ENCODE measurements at regions not wholly inside any gene's neighbourhood (a gene's known extent, or its start where the extent isn't known, plus 50 kb on each side); places are given as distances from the start of the nearest gene placed in this dataset.

- Histone ChIP-seq H4K8ac (ENCODE audit: low read length) (no peak overlapping the region), H3K9ac (ENCODE audit: low read length) (no peak overlapping the region), H2BK5ac (ENCODE audit: low read depth, low read length, poor library complexity, severe bottlenecking) (no peak overlapping the region), H3K23ac (ENCODE audit: low read length in 2 of 2) (no peak overlapping the region), H3K4me1 (ENCODE audit: control insufficient read depth, insufficient read depth, low read depth, low read length) (no peaks in the 10 kb centered on the region), H3K4ac (ENCODE audit: low read depth in 1 of 2, low read length in 2 of 2) (no peak overlapping the region), H3K79me1 (replicated peaks; ENCODE audit: low read length, poor library complexity, severe bottlenecking) (no peaks in the 10 kb centered on the region), H3K14ac (ENCODE audit: low read length in 2 of 2) (no peak overlapping the region), H4K91ac (ENCODE audit: low read length) (no peak overlapping the region), H3K4me2 (ENCODE audit: low read length, poor library complexity, severe bottlenecking) (no peak overlapping the region), H3K27ac (ENCODE audit: low read length, poor library complexity, severe bottlenecking) (no peak overlapping the region), H3K27me3 (ENCODE audit: control insufficient read depth in 1 of 2, insufficient read depth in 1 of 2, low read length in 2 of 2) (peaks cover 28 to 37% of the 10 kb centered on the region in 2 experiments), H2BK15ac (ENCODE audit: low read depth, poor library complexity, severe bottlenecking) (no peak overlapping the region), H2AFZ (ENCODE audit: low read depth, low read length) (no peak overlapping the region), H2BK120ac (ENCODE audit: low read depth, low read length) (no peak overlapping the region), H3K9me3 (ENCODE audit: control insufficient read depth, low read length) (no peaks in the 10 kb centered on the region), H3K36me3 (ENCODE audit: control insufficient read depth in 1 of 2, insufficient read depth in 2 of 2, low read depth in 1 of 2, low read length in 2 of 2) (no peaks in the 10 kb centered on the region), H2AK5ac (ENCODE audit: low read length, severe bottlenecking) (no peak overlapping the region), H2BK12ac (ENCODE audit: low read length in 2 of 2) (no peak overlapping the region), H3K4me3 (ENCODE audit: insufficient read depth in 1 of 2, low read depth in 1 of 2, low read length in 2 of 2) (no peak overlapping the region), H3K18ac (ENCODE audit: low read depth in 1 of 2, low read length in 2 of 2) (no peak overlapping the region)
- 83% methylated on average over 6 of the region's 6 CpGs for WGBS
- DNase-seq: no peak
Observed at GRCh38 chr21:38613686-38614085, 115.4 kb upstream of the ERG start.

- H2BK5ac ChIP-seq (ENCODE audit: low read depth, low read length, poor library complexity, severe bottlenecking): no peak overlapping the region
- WGBS: 91% methylated on average over 4 of the region's 5 CpGs
- no peak overlapping the region for H2BK12ac ChIP-seq (ENCODE audit: low read length in 2 of 2)
- no peaks in the 10 kb centered on the region for H3K36me3 ChIP-seq (ENCODE audit: control insufficient read depth in 1 of 2, insufficient read depth in 2 of 2, low read depth in 1 of 2, low read length in 2 of 2)
- H3K4me1 ChIP-seq (ENCODE audit: control insufficient read depth, insufficient read depth, low read depth, low read length): no peaks in the 10 kb centered on the region
- H3K9me3 ChIP-seq (ENCODE audit: control insufficient read depth, low read length): no peaks in the 10 kb centered on the region
- H3K23ac ChIP-seq (ENCODE audit: low read length in 2 of 2): no peak overlapping the region
- H3K9ac ChIP-seq (ENCODE audit: low read length): no peak overlapping the region
- no peak overlapping the region for H2AK5ac ChIP-seq (ENCODE audit: low read length, severe bottlenecking)
- no peak overlapping the region for H3K4ac ChIP-seq (ENCODE audit: low read depth in 1 of 2, low read length in 2 of 2)
- H3K18ac ChIP-seq (ENCODE audit: low read depth in 1 of 2, low read length in 2 of 2): no peak overlapping the region
- DNase-seq: no peak
- no peak overlapping the region for H3K4me2 ChIP-seq (ENCODE audit: low read length, poor library complexity, severe bottlenecking)
- H2AFZ ChIP-seq (ENCODE audit: low read depth, low read length): no peak overlapping the region
- no peak overlapping the region for H3K14ac ChIP-seq (ENCODE audit: low read length in 2 of 2)
- H3K27me3 ChIP-seq (ENCODE audit: control insufficient read depth in 1 of 2, insufficient read depth in 1 of 2, low read length in 2 of 2): peaks cover 27 to 37% of the 10 kb centered on the region in 2 experiments
- H2BK120ac ChIP-seq (ENCODE audit: low read depth, low read length): no peak overlapping the region
- no peak overlapping the region for H3K4me3 ChIP-seq (ENCODE audit: insufficient read depth in 1 of 2, low read depth in 1 of 2, low read length in 2 of 2)
- no peak overlapping the region for H4K91ac ChIP-seq (ENCODE audit: low read length)
- no peak overlapping the region for H3K27ac ChIP-seq (ENCODE audit: low read length, poor library complexity, severe bottlenecking)
- H4K8ac ChIP-seq (ENCODE audit: low read length): no peak overlapping the region
- no peaks in the 10 kb centered on the region for H3K79me1 ChIP-seq (replicated peaks; ENCODE audit: low read length, poor library complexity, severe bottlenecking)
- no peak overlapping the region for H2BK15ac ChIP-seq (ENCODE audit: low read depth, poor library complexity, severe bottlenecking)
Observed at GRCh38 chr21:38614558-38614957, 116.3 kb upstream of the ERG start.

GRCh38 chr21:38619480-38619879 lies 121.2 kb upstream of the ERG start:
- H3K4me2 ChIP-seq (ENCODE audit: low read length, poor library complexity, severe bottlenecking): no peak overlapping the region
- no CpG with 5 or more reads among the region's 2 CpGs for WGBS
- H2BK5ac ChIP-seq (ENCODE audit: low read depth, low read length, poor library complexity, severe bottlenecking): no peak overlapping the region
- H3K27me3 ChIP-seq (ENCODE audit: control insufficient read depth in 1 of 2, insufficient read depth in 1 of 2, low read length in 2 of 2): peaks cover 9 to 18% of the 10 kb centered on the region in 2 experiments
- H2BK15ac ChIP-seq (ENCODE audit: low read depth, poor library complexity, severe bottlenecking): no peak overlapping the region
- H3K9ac ChIP-seq (ENCODE audit: low read length): peak overlapping the region; percentile 3
- H2AFZ ChIP-seq (ENCODE audit: low read depth, low read length): no peak overlapping the region
- H2BK12ac ChIP-seq (ENCODE audit: low read length in 2 of 2): no peak overlapping the region
- no peak for DNase-seq
- no peak overlapping the region for H3K23ac ChIP-seq (ENCODE audit: low read length in 2 of 2)
- no peak overlapping the region for H2AK5ac ChIP-seq (ENCODE audit: low read length, severe bottlenecking)
- no peak overlapping the region for H4K8ac ChIP-seq (ENCODE audit: low read length)
- no peak overlapping the region for H3K14ac ChIP-seq (ENCODE audit: low read length in 2 of 2)
- H3K36me3 ChIP-seq (ENCODE audit: control insufficient read depth in 1 of 2, insufficient read depth in 2 of 2, low read depth in 1 of 2, low read length in 2 of 2): no peaks in the 10 kb centered on the region
- H3K79me1 ChIP-seq (replicated peaks; ENCODE audit: low read length, poor library complexity, severe bottlenecking): no peaks in the 10 kb centered on the region
- H3K27ac ChIP-seq (ENCODE audit: low read length, poor library complexity, severe bottlenecking): no peak overlapping the region
- no peak overlapping the region for H2BK120ac ChIP-seq (ENCODE audit: low read depth, low read length)
- no peak overlapping the region for H3K18ac ChIP-seq (ENCODE audit: low read depth in 1 of 2, low read length in 2 of 2)
- no peaks in the 10 kb centered on the region for H3K9me3 ChIP-seq (ENCODE audit: control insufficient read depth, low read length)
- peak overlapping the region in 1 of 2 experiments; percentile 20 for H3K4me3 ChIP-seq (ENCODE audit: insufficient read depth in 1 of 2, low read depth in 1 of 2, low read length in 2 of 2)
- peaks cover 5% of the 10 kb centered on the region for H3K4me1 ChIP-seq (ENCODE audit: control insufficient read depth, insufficient read depth, low read depth, low read length)
- no peak overlapping the region for H3K4ac ChIP-seq (ENCODE audit: low read depth in 1 of 2, low read length in 2 of 2)
- no peak overlapping the region for H4K91ac ChIP-seq (ENCODE audit: low read length)

GRCh38 chr21:38619992-38620479 lies 121.8 kb upstream of the ERG start:
- whole genome bisulfite sequencing: 94% methylated on average over 3 of the region's 9 CpGs

More at GRCh38 chr21:38619992-38620479, 121.8 kb upstream of the ERG start:
- Histone ChIP-seq H3K23ac (ENCODE audit: low read length in 2 of 2) (no peak overlapping the region), H2AFZ (ENCODE audit: low read depth, low read length) (no peak overlapping the region), H3K4me1 (ENCODE audit: control insufficient read depth, insufficient read depth, low read depth, low read length) (peaks cover 5% of the 10 kb centered on the region), H3K27ac (ENCODE audit: low read length, poor library complexity, severe bottlenecking) (no peak overlapping the region), H3K27me3 (ENCODE audit: control insufficient read depth in 1 of 2, insufficient read depth in 1 of 2, low read length in 2 of 2) (peaks cover 8 to 18% of the 10 kb centered on the region in 2 experiments), H3K4ac (ENCODE audit: low read depth in 1 of 2, low read length in 2 of 2) (no peak overlapping the region), H2AK5ac (ENCODE audit: low read length, severe bottlenecking) (no peak overlapping the region), H4K91ac (ENCODE audit: low read length) (no peak overlapping the region), H2BK5ac (ENCODE audit: low read depth, low read length, poor library complexity, severe bottlenecking) (no peak overlapping the region), H3K18ac (ENCODE audit: low read depth in 1 of 2, low read length in 2 of 2) (no peak overlapping the region), H3K14ac (ENCODE audit: low read length in 2 of 2) (no peak overlapping the region), H2BK15ac (ENCODE audit: low read depth, poor library complexity, severe bottlenecking) (no peak overlapping the region), H2BK12ac (ENCODE audit: low read length in 2 of 2) (no peak overlapping the region), H3K4me2 (ENCODE audit: low read length, poor library complexity, severe bottlenecking) (no peak overlapping the region), H3K4me3 (ENCODE audit: insufficient read depth in 1 of 2, low read depth in 1 of 2, low read length in 2 of 2) (peak overlapping the region in 1 of 2 experiments; percentile 20), H3K79me1 (replicated peaks; ENCODE audit: low read length, poor library complexity, severe bottlenecking) (no peaks in the 10 kb centered on the region), H2BK120ac (ENCODE audit: low read depth, low read length) (no peak overlapping the region), H4K8ac (ENCODE audit: low read length) (no peak overlapping the region), H3K36me3 (ENCODE audit: control insufficient read depth in 1 of 2, insufficient read depth in 2 of 2, low read depth in 1 of 2, low read length in 2 of 2) (no peaks in the 10 kb centered on the region), H3K9ac (ENCODE audit: low read length) (peak overlapping the region; percentile 3), H3K9me3 (ENCODE audit: control insufficient read depth, low read length) (no peaks in the 10 kb centered on the region)
- DNase-seq: no peak

Data from mesenchymal stem cell (in vitro differentiated cells and primary cell).